ENCODE measurements at regions not wholly inside any gene's neighbourhood (a gene's known extent, or its start where the extent isn't known, plus 50 kb on each side); places are given as distances from the start of the nearest gene placed in this dataset.

DNA sequence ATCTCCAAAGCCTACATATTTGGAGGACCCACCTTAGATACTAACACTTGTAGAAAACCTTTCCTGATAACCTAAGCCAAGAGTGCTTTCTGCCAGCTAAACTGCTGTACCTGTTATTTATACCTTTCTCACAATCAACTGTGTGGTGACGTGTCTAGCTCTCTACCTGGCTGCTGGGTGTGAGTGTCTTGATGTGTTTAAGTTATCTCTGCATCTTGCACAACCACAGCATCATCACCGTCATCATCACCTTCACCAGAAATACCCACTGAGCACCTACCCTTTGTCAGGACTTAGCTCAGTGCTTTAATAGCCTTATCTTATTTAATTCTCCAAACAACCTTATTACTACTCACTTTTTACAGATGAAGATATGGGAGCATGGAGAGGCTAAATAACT, 431.3 kb downstream of the MAFB start:
- TF ChIP-seq, protein P1, sequence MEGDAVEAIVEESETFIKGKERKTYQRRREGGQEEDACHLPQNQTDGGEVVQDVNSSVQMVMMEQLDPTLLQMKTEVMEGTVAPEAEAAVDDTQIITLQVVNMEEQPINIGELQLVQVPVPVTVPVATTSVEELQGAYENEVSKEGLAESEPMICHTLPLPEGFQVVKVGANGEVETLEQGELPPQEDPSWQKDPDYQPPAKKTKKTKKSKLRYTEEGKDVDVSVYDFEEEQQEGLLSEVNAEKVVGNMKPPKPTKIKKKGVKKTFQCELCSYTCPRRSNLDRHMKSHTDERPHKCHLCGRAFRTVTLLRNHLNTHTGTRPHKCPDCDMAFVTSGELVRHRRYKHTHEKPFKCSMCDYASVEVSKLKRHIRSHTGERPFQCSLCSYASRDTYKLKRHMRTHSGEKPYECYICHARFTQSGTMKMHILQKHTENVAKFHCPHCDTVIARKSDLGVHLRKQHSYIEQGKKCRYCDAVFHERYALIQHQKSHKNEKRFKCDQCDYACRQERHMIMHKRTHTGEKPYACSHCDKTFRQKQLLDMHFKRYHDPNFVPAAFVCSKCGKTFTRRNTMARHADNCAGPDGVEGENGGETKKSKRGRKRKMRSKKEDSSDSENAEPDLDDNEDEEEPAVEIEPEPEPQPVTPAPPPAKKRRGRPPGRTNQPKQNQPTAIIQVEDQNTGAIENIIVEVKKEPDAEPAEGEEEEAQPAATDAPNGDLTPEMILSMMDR (IDR thresholded peaks at IDR 0.05), result no peak
- TF ChIP-seq EP300 (IDR thresholded peaks at IDR 0.05), result no peak
- TF ChIP-seq POLR2A (IDR thresholded peaks at IDR 0.05), result no peak
- H3K4me1 ChIP-seq (ENCODE audit: insufficient read depth), result no peaks in the 10 kb centered on the region
- intact Hi-C loops (cut with DNase I), result no loop called here
- H3K4me3 ChIP-seq, result no peak overlapping the region
- H3K27me3 ChIP-seq, result no peaks in the 10 kb centered on the region
- no peak for DNase-seq
- no peaks in the 10 kb centered on the region for H3K36me3 ChIP-seq
- no peak overlapping the region for H3K27ac ChIP-seq
- no peaks in the 10 kb centered on the region for H3K9me3 ChIP-seq
- WGBS, 3 donors, result 87 to 95% (median 93%) methylated on average over 2 of the region's 2 CpGs

GRCh38 chr20:40255365-40255764, 433.7 kb downstream of the MAFB start:
- TF ChIP-seq, protein P1 (IDR thresholded peaks at IDR 0.05), result no peak
- TF ChIP-seq EP300 (IDR thresholded peaks at IDR 0.05) (no peak), POLR2A (IDR thresholded peaks at IDR 0.05) (no peak)
- no peak for DNase-seq
- intact Hi-C loops (cut with DNase I), result no loop called here
- no peaks in the 10 kb centered on the region for H3K27me3 ChIP-seq
- H3K9me3 ChIP-seq, result no peaks in the 10 kb centered on the region
- WGBS, 3 donors, result 14 to 22% (median 16%) methylated on average over 1 of the region's 1 CpG
- no peaks in the 10 kb centered on the region for H3K36me3 ChIP-seq
- H3K4me1 ChIP-seq (ENCODE audit: insufficient read depth), result no peaks in the 10 kb centered on the region
- H3K27ac ChIP-seq, result no peak overlapping the region
- no peak overlapping the region for H3K4me3 ChIP-seq

GRCh38 chr20:40254023-40254772, 434.8 kb downstream of the MAFB start:
- H3K36me3 ChIP-seq, result no peaks in the 10 kb centered on the region
- DNase-seq, result peak in 2 of 5 donors; percentile 22 to 26
- intact Hi-C loops (cut with DNase I), result no loop called here
- H3K27ac ChIP-seq, result no peak overlapping the region
- TF ChIP-seq POLR2A (IDR thresholded peaks at IDR 0.05), result no peak
- TF ChIP-seq EP300 (IDR thresholded peaks at IDR 0.05), result no peak
- TF ChIP-seq, protein P1 (IDR thresholded peaks at IDR 0.05), result no peak
- H3K4me3 ChIP-seq, result no peak overlapping the region
- H3K27me3 ChIP-seq, result no peaks in the 10 kb centered on the region
- no peaks in the 10 kb centered on the region for H3K9me3 ChIP-seq
- WGBS, 3 donors, result 59 to 64% (median 61%) methylated on average over 6 of the region's 6 CpGs
- no peaks in the 10 kb centered on the region for H3K4me1 ChIP-seq (ENCODE audit: insufficient read depth)

DNA sequence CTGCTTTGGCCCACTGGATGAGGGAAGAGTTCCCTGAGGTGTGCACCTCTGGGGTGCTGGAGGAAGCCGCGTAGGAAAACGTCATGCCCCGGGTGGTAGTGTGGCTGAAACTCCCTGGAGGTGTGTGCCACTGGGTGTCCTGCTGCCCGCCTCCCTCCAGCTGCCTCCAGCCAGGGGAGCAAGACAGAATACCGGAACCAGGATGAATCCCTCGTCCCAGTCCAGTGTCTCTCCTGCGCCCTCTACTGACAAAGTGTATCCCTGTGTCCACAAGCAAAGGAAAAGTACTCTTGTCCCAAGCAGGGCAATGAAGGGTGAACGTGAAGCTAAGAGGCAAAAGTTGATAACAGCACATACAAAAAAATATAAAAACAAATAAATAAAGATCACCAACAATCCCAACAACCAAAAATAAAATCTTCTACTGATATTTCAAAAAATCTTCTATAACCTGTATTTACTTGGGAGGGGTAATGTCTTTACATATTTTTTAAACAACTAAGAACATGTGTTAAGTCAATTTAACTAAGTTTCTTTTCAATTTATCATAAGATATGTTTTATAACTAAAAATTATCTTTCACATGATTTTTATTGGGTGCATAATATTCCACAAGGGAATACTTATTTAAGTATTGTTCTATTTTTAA, 437.6 kb downstream of the MAFB start:
- DNase-seq, result no peak
- WGBS, 3 donors, result 76 to 84% (median 80%) methylated on average over 9 of the region's 9 CpGs

More for the DNA sequence above, 437.6 kb downstream of the MAFB start:
- Histone ChIP-seq H3K4me3 (no peak overlapping the region), H3K27ac (no peak overlapping the region), H3K27me3 (no peaks in the 10 kb centered on the region), H3K4me1 (ENCODE audit: insufficient read depth) (no peaks in the 10 kb centered on the region), H3K36me3 (no peaks in the 10 kb centered on the region), H3K9me3 (no peaks in the 10 kb centered on the region)
- intact Hi-C loops (cut with DNase I), result no loop called here
- TF ChIP-seq POLR2A (IDR thresholded peaks at IDR 0.05), result no peak
- TF ChIP-seq, protein P1 (IDR thresholded peaks at IDR 0.05), result no peak
- no peak for TF ChIP-seq EP300 (IDR thresholded peaks at IDR 0.05)

Data from ovary (tissue), 7 donors.